ENCODE measurements at regions not wholly inside any gene's neighbourhood (a gene's known extent, or its start where the extent isn't known, plus 50 kb on each side); places are given as distances from the start of the nearest gene placed in this dataset.

DNA sequence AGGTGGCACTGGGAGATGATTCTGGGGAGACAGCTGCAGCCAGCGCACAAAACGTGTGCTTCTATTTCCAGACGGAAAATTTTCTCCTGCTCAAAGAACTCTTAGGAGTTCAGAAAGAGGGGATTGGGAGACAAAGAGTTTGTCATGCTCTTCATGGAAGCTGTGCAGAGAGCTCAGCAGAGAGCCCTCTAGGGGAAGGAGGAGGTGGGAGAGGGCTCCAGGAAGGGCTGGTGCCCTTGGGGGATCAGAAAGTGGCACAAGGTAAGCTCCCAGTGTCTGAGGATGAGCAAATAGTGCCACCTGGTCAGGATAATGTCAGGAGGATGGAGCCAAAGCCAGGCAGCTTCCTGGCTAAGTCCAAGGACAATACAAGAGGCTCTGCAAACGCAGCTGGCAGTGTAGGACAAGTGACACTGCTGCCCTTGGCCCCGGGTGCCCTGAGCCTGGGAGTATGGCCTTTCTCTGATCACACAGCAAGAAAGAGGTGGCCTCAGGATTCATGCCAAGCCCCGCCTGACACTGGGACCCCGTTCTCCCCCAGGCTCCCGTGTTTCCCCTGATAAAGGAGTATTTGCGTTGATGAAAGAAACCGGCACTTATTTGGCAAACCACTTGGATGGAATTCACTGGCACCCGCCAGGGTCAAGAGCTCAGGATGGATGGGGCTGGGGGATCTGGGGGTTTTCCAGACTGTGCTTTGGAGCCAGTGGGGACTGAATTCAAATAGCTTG, 254.0 kb downstream of the PTPRU start:
- H3K4me3 ChIP-seq: no peak overlapping the region
- in situ Hi-C loops (cut with MboI; ENCODE audit: low sequenced_read_pairs): no loop called here
- no peaks in the 10 kb centered on the region for H3K4me1 ChIP-seq
- no peaks in the 10 kb centered on the region for H3K9me3 ChIP-seq
- H3K36me3 ChIP-seq (replicated peaks): no peaks in the 10 kb centered on the region
- H3K27me3 ChIP-seq (ENCODE audit: low read depth): no peaks in the 10 kb centered on the region
- no peak for DNase-seq (ENCODE audit: low spot score in 2 of 2)

DNA sequence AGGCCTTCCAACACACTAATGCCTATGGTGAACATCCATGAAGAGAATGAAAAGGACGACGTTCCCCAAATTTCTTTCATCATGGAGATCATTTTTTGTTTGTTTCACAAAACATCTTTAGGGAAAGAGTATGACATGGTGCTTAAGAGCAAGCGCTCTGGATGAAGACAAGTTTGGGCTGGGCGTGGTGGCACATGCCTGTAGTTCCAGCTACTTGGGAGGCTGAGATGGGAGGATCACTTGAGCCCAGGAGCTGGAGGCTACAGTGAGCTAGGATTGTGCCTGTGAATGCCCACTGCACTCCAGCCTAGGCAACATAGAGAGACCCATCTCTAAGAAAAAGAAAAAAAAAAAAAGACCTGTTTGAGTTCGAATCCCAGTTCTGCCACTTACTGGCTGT, 253.1 kb downstream of the PTPRU start:
- Histone ChIP-seq H3K4me3 (no peak overlapping the region), H3K4me1 (no peaks in the 10 kb centered on the region), H3K27me3 (ENCODE audit: low read depth) (no peaks in the 10 kb centered on the region), H3K36me3 (replicated peaks) (no peaks in the 10 kb centered on the region), H3K9me3 (no peaks in the 10 kb centered on the region)
- no peak for DNase-seq (ENCODE audit: low spot score in 2 of 2)
- in situ Hi-C loops (cut with MboI; ENCODE audit: low sequenced_read_pairs): no loop called here

DNA sequence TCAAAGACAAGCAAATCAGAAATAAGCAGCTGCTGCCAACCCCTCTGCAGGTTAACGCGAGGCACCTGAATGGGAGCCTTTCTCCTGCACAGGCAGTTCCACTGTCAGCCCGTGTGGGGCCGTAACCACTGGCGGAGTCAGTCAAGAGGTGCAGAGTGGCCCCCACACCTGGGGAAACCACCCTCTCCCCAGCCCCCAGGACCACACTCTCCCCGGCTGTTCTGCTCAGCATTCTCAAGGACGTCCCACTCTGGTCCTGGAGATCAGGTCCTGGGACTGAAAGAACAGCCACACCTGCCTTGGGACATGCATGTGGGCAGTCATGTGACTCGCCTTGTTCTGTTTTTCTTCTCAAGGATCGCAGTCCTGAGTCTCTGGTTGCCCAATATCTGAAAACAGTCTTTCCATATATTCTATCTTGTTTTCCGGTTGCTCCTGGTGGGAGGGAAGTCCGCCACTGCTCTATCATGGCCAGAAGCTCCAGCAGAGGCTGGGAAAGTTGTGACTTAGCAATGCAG, 252.5 kb downstream of the PTPRU start:
- H3K4me1 ChIP-seq: no peaks in the 10 kb centered on the region
- in situ Hi-C loops (cut with MboI; ENCODE audit: low sequenced_read_pairs): no loop called here

DNA sequence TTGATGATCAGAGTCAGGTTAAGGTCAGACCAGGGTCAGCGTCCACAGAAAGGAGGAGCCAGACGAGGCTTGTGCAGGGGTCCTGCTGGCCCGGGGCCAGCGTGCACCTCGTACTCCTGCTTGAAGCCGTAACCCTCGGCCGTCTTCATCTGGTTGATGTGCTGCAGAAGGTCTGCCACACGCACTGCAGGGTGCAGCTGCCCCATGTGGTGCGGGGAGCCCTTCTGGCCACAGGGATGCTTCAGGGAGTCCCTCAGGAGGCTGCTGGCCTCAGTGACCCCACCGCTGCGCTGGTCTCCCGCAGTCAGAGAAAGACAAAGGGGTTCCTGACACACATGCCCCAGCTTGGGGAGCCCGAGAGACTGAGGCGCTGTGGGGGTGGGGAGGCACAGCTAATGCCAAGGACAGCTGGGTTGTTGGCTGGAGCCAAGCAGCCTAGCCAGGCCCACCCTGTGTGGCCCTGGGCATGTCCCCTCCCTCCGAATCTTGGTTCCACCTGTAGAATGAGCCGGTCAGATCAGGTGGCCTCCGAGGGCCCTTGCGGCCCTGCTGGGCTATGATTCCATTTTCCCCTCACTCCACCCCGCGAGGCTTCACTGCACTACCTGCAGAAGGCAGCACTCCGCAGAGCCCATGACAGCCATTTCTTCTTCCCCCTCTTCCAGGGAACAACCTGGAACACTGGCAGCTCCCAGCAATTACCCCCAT, 251.9 kb downstream of the PTPRU start:
- no peaks in the 10 kb centered on the region for H3K4me1 ChIP-seq
- no peaks in the 10 kb centered on the region for H3K36me3 ChIP-seq (replicated peaks)
- H3K4me3 ChIP-seq: no peak overlapping the region
- no peak for DNase-seq (ENCODE audit: low spot score in 2 of 2)
- in situ Hi-C loops (cut with MboI; ENCODE audit: low sequenced_read_pairs): no loop called here
- H3K27me3 ChIP-seq (ENCODE audit: low read depth): no peaks in the 10 kb centered on the region
- H3K9me3 ChIP-seq: no peaks in the 10 kb centered on the region

More for the DNA sequence above, 252.5 kb downstream of the PTPRU start:
- no peaks in the 10 kb centered on the region for H3K9me3 ChIP-seq
- H3K4me3 ChIP-seq: no peak overlapping the region
- H3K27me3 ChIP-seq (ENCODE audit: low read depth): no peaks in the 10 kb centered on the region
- no peaks in the 10 kb centered on the region for H3K36me3 ChIP-seq (replicated peaks)
- DNase-seq (ENCODE audit: low spot score in 2 of 2): no peak

DNA sequence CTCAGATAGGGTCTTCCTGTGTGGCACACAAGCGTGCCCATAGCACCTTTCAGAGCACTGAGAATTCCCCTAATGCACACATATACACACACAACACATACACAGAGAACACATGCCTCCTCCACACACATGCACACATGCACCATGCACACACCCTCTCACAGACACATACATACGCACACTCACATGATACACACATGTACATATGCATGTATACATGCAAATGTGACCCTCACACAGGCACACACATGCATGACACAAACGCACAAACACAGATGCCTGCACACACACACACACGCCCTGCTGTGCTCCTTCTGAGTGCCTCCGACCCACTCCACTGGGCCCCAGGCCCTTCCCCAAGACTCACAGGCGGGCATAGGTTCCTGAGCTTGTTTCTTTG, 251.0 kb downstream of the PTPRU start:
- DNase-seq (ENCODE audit: low spot score in 2 of 2): no peak
- Histone ChIP-seq H3K27me3 (ENCODE audit: low read depth) (no peaks in the 10 kb centered on the region), H3K36me3 (replicated peaks) (no peaks in the 10 kb centered on the region), H3K4me3 (no peak overlapping the region), H3K9me3 (no peaks in the 10 kb centered on the region), H3K4me1 (no peaks in the 10 kb centered on the region)
- in situ Hi-C loops (cut with MboI; ENCODE audit: low sequenced_read_pairs): no loop called here

DNA sequence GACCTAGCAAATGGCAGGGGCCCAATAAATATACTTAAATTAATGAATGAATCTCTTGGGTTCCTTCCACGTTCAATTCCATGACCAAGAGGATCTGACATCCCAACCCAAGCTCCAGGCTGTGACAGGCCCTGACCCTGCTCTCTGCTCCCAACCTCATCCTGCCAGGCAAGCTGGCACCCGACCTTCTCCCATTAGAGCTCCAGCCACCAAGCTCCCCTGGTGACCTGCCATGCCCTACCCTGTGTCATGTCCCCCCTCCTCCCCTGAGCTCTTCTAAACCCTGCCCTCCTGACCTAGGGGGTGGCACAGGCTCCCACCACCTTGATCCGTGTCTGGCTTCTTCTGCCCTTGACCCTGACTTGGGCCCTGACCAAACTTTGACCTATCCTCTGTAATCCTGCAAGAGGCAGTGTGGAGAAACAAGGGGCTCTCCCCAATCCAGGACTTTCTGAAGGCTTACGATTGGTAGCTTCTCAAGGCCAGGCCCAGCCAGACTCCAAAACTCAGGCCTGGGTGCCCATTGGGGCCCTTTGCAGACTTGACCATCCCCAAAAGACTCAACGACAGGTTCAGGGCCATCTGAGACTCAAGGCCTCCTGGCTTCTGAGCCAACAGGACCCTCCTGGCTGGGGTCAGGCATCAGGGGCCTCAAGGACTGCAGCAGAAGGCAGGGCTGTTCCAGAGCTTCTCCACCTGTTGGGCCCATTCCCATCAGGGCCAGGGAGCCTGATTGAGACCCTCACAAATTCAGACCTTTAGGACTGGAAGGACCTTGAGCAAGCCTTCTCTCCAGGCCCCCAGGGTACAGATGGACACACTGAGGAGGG, 249.0 kb downstream of the PTPRU start:
- no peaks in the 10 kb centered on the region for H3K36me3 ChIP-seq (replicated peaks)
- peaks cover 4% of the 10 kb centered on the region; the same call in 1 of the 2 replicates for H3K27me3 ChIP-seq (ENCODE audit: low read depth)
- H3K9me3 ChIP-seq: no peaks in the 10 kb centered on the region
- in situ Hi-C loops (cut with MboI; ENCODE audit: low sequenced_read_pairs): no loop called here
- DNase-seq (ENCODE audit: low spot score in 2 of 2): no peak
- H3K4me1 ChIP-seq: no peaks in the 10 kb centered on the region
- H3K4me3 ChIP-seq: no peak overlapping the region

DNA sequence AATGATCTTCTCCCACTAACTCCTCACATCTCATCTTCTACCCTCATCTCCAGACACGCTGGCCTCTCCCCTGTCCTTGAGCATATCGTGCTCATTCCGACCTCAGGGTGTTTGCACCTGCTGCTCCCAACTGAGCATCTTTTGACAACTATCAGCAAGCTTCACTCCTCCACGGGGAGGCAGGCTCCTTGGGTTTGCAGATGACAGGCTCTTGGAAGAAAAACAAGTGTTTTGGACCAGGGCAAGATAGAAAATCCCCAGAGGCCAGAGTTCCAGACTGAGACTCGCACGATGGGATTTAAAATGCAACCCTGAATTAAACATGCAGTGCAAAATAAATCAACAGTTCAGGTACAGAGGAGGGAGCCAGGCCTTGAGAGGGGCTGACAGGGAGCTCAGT, 246.7 kb downstream of the PTPRU start:
- Histone ChIP-seq H3K36me3 (replicated peaks) (no peaks in the 10 kb centered on the region), H3K4me1 (no peaks in the 10 kb centered on the region), H3K9me3 (no peaks in the 10 kb centered on the region), H3K27me3 (ENCODE audit: low read depth) (peaks cover 12% of the 10 kb centered on the region), H3K4me3 (no peak overlapping the region)
- in situ Hi-C loops (cut with MboI; ENCODE audit: low sequenced_read_pairs): no loop called here
- no peak for DNase-seq (ENCODE audit: low spot score in 2 of 2)

DNA sequence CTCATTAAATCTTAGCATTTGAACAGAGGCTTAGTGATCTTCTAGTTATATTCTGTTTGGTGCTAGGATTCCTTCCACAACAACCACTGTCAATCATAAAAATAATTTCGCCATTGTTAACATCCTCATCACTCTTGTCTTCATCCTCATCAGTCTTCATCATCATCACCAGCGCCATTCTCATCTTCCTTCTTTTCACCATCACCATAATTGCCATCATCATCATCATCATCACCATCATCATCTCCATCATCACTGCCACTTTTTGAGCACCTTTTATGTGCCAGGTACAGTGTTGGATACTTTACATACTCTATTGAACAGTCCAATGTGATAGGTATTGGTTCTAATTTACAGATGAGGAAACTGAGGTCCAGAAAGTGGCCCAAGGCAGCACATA, 245.7 kb downstream of the PTPRU start:
- H3K9me3 ChIP-seq: no peaks in the 10 kb centered on the region
- H3K27me3 ChIP-seq (ENCODE audit: low read depth): peaks cover 12% of the 10 kb centered on the region
- no peaks in the 10 kb centered on the region for H3K4me1 ChIP-seq
- in situ Hi-C loops (cut with MboI; ENCODE audit: low sequenced_read_pairs): no loop called here
- no peak for DNase-seq (ENCODE audit: low spot score in 2 of 2)
- H3K36me3 ChIP-seq (replicated peaks): no peaks in the 10 kb centered on the region
- H3K4me3 ChIP-seq: no peak overlapping the region

DNA sequence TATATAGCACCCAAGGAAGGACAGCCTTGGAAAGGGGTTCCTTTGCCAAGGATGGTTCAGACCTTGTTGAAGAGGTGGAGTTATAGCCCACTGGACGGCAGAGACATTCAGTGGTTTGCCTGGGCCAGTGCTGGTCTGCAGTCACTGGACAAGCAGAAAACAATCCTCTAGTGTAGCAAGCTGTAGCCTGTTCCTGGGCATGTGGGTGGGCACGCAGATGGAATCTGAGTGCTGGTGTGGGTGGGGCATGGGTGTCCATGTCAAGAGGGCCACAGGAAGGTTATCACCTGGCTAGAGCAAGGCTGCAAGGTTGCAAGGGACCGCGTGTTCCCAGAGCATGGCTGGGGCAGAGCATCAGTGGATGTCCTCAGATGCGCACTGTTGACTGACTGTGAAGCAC, 244.7 kb downstream of the PTPRU start:
- no peak for DNase-seq (ENCODE audit: low spot score in 2 of 2)
- in situ Hi-C loops (cut with MboI; ENCODE audit: low sequenced_read_pairs): no loop called here
- Histone ChIP-seq H3K4me1 (no peaks in the 10 kb centered on the region), H3K27me3 (ENCODE audit: low read depth) (peaks cover 18% of the 10 kb centered on the region), H3K4me3 (no peak overlapping the region), H3K36me3 (replicated peaks) (no peaks in the 10 kb centered on the region), H3K9me3 (no peaks in the 10 kb centered on the region)

DNA sequence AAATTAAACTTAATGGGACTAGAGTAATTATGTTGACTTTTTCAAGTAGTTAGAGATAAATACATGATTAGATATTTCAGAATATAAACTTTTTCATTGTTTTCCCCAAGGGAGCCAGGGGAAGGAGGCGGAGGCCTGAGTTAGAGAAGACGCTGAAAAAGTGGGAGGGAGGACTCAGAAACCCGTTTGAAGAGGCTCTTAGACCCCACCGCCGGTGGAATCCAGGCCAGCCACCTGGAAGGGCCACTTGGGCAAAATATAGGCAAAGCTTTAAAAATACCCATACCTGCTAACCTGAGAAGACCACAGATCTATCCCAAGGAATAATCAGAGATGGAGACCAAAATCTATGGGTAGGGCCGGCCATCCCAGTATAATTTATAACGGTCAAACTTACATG, 242.6 kb downstream of the PTPRU start:
- no peaks in the 10 kb centered on the region for H3K4me1 ChIP-seq
- peaks cover 32% of the 10 kb centered on the region for H3K27me3 ChIP-seq (ENCODE audit: low read depth)
- DNase-seq (ENCODE audit: low spot score in 2 of 2): no peak
- no peak overlapping the region for H3K4me3 ChIP-seq
- H3K9me3 ChIP-seq: no peaks in the 10 kb centered on the region
- in situ Hi-C loops (cut with MboI; ENCODE audit: low sequenced_read_pairs): no loop called here
- H3K36me3 ChIP-seq (replicated peaks): no peaks in the 10 kb centered on the region

DNA sequence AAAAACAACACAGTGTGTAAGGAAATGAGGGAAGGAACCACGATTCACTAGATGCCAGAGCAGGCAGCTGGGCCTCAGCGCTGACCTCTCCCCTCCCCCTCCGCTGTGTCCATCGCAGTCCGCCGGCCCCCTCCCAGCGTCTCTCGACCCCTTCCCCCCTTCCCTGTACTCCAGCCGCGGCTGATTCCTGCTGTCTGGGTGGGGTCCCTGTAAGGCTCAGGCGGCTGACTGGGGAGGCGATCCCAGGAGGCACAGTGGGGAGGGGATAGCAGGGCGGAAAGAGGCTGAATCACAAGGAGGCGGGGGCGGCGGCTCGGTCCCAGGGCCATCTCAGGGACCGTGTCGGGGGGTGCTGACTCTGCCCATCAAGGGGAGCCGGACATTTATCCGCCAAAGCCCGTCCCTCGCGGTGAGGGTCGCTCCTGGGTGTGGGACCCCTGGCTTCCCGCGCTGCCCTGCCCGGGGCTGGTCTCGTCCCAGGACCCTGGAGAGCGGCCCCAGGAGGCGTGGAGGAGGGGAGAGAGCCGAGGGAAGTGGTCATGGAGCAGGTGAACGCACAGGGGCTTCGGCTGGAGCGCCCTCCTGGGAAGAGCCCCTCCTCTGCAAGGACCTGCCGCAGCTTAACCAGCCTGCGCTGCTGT, 241.9 kb downstream of the PTPRU start:
- in situ Hi-C loops (cut with MboI; ENCODE audit: low sequenced_read_pairs): no loop called here

DNA sequence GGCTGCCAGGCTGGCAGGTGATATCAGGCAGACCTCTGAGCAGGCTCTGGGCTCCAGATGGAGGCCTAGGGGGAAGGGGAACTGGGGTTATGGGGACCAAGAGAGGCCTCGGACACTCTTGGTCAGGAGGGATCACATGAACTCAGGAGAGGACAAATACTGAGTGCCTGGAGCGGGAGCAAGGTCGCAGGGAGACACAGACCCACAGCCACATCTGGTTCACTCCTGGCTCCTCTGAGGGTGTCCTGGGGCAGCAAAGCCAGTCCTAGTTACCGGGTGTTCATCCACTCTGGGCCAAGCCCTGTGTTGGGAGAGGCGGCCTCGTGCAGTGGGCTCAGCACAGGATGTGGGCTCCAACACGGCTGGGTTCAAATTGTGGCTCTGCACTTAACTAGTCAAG, 239.0 kb downstream of the PTPRU start:
- Histone ChIP-seq H3K4me3 (no peak overlapping the region), H3K4me1 (no peaks in the 10 kb centered on the region), H3K9me3 (no peaks in the 10 kb centered on the region), H3K27me3 (ENCODE audit: low read depth) (peaks cover 46% of the 10 kb centered on the region), H3K36me3 (replicated peaks) (no peaks in the 10 kb centered on the region)
- no peak for DNase-seq (ENCODE audit: low spot score in 2 of 2)
- in situ Hi-C loops (cut with MboI; ENCODE audit: low sequenced_read_pairs): no loop called here

More for the DNA sequence above, 241.9 kb downstream of the PTPRU start:
- Histone ChIP-seq H3K4me3 (no peak overlapping the region), H3K36me3 (replicated peaks) (no peaks in the 10 kb centered on the region), H3K9me3 (no peaks in the 10 kb centered on the region), H3K27me3 (ENCODE audit: low read depth) (peaks cover 38% of the 10 kb centered on the region), H3K4me1 (no peaks in the 10 kb centered on the region)
- DNase-seq (ENCODE audit: low spot score in 2 of 2): no peak

Data from HAP-1 (cell line).